Large intestine (tissue), 3 donors: ENCODE measurements at regions not wholly inside any gene's neighbourhood (a gene's known extent, or its start where the extent isn't known, plus 50 kb on each side); places are given as distances from the start of the nearest gene placed in this dataset.

Source experiments
- DNase-seq, 2 donors: peaks; one replicate each; pipeline versions ENCODE4 v3.0.0 to v3.0.0-alpha.2; 2013
- H3K27ac ChIP-seq: one replicate; pipeline ENCODE4 v1.5.1; 2013; ENCODE audit warnings: low read length
- H3K27me3 ChIP-seq: 2 replicates; pipeline ENCODE4 v1.6.1; 2013; ENCODE audit warnings: low read length; ENCODE audit not compliant: control insufficient read depth, insufficient read depth
- H3K36me3 ChIP-seq: 2 replicates; pipeline ENCODE4 v1.6.1; 2013; ENCODE audit warnings: low read length; ENCODE audit not compliant: control insufficient read depth, insufficient read depth
- H3K4me1 ChIP-seq: one replicate; pipeline ENCODE4 v1.6.1; 2013; ENCODE audit warnings: low read length; ENCODE audit not compliant: control insufficient read depth, insufficient read depth
- H3K4me3 ChIP-seq: one replicate; pipeline ENCODE4 v1.5.1; 2013; ENCODE audit warnings: low read length
- H3K9me3 ChIP-seq: one replicate; pipeline ENCODE4 v1.6.1; 2013; ENCODE audit warnings: mild to moderate bottlenecking, low read depth, low read length, moderate library complexity; ENCODE audit not compliant: control insufficient read depth
- WGBS: methylation state at CpG from one replicate; pipeline ENCODE4 v1.1.5; 2013; ENCODE audit warnings: low lambda C conversion rate; ENCODE audit not compliant: insufficient coverage; 5-methylcytosine and 5-hydroxymethylcytosine counted together

DNA sequence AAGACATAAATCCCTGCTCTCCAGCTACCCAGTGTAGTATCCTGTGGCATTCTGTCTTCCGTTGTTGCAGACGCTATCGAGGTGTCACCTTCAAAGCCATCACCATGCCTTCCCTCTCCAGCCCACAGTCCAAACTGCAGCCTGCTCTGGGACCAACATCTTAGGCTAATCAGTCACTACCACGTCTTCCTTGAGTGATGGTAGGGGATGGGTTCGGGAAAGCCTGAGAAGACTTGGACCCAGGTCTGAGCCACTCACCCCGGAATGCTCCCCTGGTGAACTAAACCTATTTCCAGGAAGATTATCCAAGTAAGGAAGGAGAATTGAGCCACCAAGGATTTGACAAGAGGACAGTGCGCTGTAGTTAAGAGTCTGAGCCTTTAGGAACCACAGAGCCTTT lies 52.9 kb upstream of the IRX1 start:
- H3K27ac ChIP-seq: no peak overlapping the region
- H3K9me3 ChIP-seq: no peaks in the 10 kb centered on the region
- H3K36me3 ChIP-seq: no peaks in the 10 kb centered on the region
- H3K27me3 ChIP-seq: no peaks in the 10 kb centered on the region
- no peaks in the 10 kb centered on the region for H3K4me1 ChIP-seq
- no peak for DNase-seq
- H3K4me3 ChIP-seq: no peak overlapping the region
- WGBS: no CpG with 5 or more reads among the region's 7 CpGs

DNA sequence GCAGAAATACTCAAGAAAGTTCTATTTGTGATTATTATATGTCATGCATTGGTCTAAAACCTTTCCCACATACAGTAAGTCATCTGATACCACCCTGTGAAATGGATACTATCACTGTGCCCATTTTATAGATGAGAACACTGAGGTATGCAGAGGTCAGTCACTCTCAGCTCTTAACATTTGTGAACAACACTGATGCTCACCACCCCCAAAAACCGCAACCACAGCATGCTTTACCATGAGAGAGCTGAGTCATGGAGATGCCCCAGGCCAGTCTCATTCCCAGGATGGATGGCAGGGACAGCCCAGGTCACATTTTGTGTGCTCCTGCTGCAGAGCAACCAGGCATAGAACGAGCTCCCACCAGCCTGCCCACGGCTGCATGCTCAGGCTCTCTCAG lies 53.5 kb upstream of the IRX1 start:
- H3K9me3 ChIP-seq: no peaks in the 10 kb centered on the region
- WGBS: no CpG with 5 or more reads among the region's 3 CpGs
- no peak for DNase-seq
- H3K4me1 ChIP-seq: no peaks in the 10 kb centered on the region
- H3K27me3 ChIP-seq: no peaks in the 10 kb centered on the region
- no peaks in the 10 kb centered on the region for H3K36me3 ChIP-seq
- H3K4me3 ChIP-seq: no peak overlapping the region
- no peak overlapping the region for H3K27ac ChIP-seq

DNA sequence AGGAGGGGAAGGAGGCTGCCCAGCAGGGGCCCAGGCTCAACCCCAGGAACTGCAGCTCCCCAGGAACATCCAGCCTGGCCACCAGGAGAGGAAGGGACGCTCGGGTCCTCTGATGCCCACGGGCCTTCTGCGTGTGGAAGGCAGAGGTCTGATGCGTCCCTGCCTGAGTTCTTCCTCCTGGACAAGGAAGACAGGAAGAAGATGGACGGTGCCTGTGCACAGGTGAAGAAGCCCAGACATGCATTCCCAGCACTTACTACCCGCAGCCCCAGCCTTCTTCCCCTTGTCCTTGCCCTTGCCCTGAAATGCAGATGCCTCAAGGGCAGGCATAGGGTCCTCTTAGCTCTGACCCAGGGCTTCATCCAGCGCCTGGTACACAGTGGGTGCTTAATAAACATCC lies 56.7 kb upstream of the IRX1 start:
- no peak for DNase-seq
- no peaks in the 10 kb centered on the region for H3K4me1 ChIP-seq
- H3K27me3 ChIP-seq: no peaks in the 10 kb centered on the region
- H3K9me3 ChIP-seq: peaks cover 9% of the 10 kb centered on the region
- no peak overlapping the region for H3K27ac ChIP-seq
- WGBS: 100% methylated on average over 1 of the region's 8 CpGs
- no peak overlapping the region for H3K4me3 ChIP-seq
- H3K36me3 ChIP-seq: no peaks in the 10 kb centered on the region

DNA sequence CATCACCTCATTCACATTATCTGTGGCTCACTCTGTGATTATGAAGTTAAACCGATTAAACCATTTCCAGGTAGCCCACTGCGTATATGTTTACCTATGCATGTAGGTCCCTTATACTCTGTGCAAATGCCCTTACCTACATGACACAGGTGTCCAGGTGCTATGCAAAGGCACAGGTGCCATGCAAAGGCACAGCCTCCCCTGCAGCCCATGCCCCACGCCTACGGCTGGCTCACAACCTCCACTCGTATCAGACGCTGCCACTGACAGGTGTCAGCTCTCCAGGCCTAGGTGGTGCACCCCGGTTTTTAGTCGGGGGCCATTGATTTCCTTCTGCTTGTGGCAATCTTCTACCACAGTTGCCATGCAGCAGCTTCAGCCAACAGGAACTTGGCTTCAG lies 57.7 kb upstream of the IRX1 start:
- no peak overlapping the region for H3K27ac ChIP-seq
- H3K9me3 ChIP-seq: peaks cover 9% of the 10 kb centered on the region
- H3K36me3 ChIP-seq: no peaks in the 10 kb centered on the region
- no peaks in the 10 kb centered on the region for H3K27me3 ChIP-seq
- DNase-seq: no peak
- WGBS: no CpG with 5 or more reads among the region's 8 CpGs
- no peaks in the 10 kb centered on the region for H3K4me1 ChIP-seq
- no peak overlapping the region for H3K4me3 ChIP-seq

DNA sequence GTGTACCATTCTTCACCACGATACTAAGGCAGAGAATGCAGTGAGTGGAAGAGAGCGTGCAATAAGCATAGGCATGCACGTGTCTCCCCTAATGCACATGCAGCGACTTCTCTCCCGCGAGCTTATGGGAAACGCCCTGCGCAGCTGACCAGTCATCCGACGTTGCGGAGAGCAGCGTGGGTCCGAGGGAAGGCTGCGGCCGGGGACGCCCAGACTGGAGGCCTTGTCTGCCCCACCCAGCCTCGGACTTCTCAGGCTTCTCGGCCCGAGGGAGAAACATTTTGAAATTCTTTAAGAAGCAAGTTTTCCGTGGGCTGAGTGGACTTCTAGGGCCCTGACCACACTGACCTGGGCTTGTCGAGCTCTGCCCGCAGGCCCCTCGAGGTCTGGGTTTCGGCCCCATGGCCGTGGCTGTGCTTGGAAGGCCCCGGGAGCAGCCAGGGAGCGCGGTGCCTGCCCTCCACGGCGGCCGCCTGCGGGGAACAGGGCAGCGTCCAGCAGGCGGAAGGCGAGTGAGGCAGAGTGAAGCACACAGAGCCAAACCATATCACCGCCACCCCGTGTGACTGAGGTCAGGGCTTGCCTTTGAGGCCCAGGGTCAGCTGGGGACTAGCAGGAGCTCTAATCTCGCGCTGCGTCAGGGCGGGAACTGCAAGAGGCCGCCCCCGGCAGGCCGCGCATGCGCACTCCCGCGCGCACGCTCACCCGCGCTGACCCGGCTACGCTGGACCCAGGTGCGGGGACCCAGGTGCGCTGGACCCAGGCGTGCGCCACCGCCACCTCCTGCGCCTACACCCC lies 60.0 kb upstream of the IRX1 start:
- no peak overlapping the region for H3K27ac ChIP-seq
- DNase-seq: no peak
- H3K36me3 ChIP-seq: no peaks in the 10 kb centered on the region
- H3K27me3 ChIP-seq: no peaks in the 10 kb centered on the region
- no peak overlapping the region for H3K4me3 ChIP-seq
- no CpG with 5 or more reads among the region's 60 CpGs for WGBS
- no peaks in the 10 kb centered on the region for H3K4me1 ChIP-seq
- peaks cover 9% of the 10 kb centered on the region for H3K9me3 ChIP-seq

DNA sequence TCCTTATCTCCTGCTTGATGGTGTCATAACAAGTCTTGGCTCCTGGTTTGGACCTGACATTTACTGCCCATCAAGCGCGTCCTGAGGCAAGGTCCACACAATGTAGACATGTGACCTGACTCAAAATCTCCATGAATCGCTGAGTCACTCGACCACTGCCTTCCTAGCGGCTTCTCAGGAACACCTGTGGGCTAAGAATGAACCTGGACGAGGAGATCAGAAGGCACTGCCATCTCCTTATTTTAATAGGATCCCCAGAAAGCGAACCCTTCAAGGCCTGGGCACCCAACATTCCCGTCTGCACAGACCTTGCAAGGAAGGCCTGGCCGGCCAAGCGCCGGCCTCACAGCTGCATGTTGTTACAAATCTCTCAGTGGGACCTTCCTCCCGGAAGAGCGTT lies 60.6 kb upstream of the IRX1 start:
- H3K27ac ChIP-seq: no peak overlapping the region
- H3K9me3 ChIP-seq: peaks cover 9% of the 10 kb centered on the region
- WGBS: no CpG with 5 or more reads among the region's 13 CpGs
- no peak overlapping the region for H3K4me3 ChIP-seq
- H3K4me1 ChIP-seq: no peaks in the 10 kb centered on the region
- no peaks in the 10 kb centered on the region for H3K36me3 ChIP-seq
- H3K27me3 ChIP-seq: no peaks in the 10 kb centered on the region
- no peak for DNase-seq

DNA sequence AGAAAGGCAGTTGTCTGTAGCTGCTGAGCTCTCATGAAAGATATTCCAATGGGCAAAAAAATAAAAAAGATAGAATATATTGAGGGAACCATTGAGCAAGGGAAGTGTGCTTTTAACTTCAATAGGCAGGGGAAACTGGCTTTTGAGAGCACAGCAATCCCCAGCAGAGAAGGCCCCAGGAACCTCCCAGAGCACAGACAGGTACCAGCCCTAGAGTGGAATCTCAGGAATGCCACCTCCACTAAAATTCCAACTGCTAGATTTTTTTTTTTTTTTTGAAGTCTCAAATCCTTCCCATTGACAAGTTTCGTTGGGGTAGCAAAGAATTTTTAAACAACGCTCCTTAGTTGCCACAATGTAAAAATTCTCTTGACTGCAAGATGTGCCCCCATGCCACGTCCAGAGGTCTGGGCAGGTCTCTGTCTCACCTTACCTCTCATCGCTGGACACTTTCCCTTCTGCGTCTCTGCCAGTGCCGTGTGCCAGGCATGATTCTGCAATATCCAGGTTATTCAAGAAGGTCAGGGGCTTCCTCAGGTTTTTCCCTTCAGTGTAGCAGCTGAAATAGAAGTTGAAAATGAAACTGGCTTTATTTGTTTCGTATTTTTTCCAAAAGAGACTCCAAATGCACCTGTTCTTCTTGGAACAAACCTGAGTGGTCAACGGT lies 64.2 kb upstream of the IRX1 start:
- H3K36me3 ChIP-seq: no peaks in the 10 kb centered on the region
- no peak overlapping the region for H3K4me3 ChIP-seq
- no peak overlapping the region for H3K27ac ChIP-seq
- DNase-seq: no peak
- no peaks in the 10 kb centered on the region for H3K27me3 ChIP-seq
- H3K9me3 ChIP-seq: peaks cover 12% of the 10 kb centered on the region
- no peaks in the 10 kb centered on the region for H3K4me1 ChIP-seq
- 28% methylated on average over 2 of the region's 8 CpGs for WGBS

DNA sequence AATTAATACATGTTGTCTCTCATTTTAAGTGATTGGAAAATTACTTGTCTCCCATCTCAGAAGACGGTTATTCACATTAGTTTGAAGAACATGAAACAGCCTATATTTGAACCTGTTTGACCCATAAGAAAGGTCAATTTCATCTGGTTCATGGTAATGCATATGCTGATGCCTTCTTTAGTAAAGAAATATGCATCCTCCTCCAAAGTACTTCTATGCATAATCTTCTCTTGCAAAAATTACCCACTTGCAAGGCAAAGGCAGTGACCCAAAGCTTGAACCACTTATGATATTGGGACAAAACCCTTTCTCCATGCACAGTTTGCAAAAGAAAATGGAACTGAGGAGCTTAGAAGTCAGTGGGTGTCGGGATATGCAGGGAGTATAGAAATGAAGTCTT lies 65.4 kb upstream of the IRX1 start:
- Histone ChIP-seq H3K9me3 (peaks cover 3% of the 10 kb centered on the region), H3K27ac (no peak overlapping the region), H3K4me1 (no peaks in the 10 kb centered on the region), H3K36me3 (no peaks in the 10 kb centered on the region), H3K27me3 (no peaks in the 10 kb centered on the region), H3K4me3 (no peak overlapping the region)
- WGBS: 50% methylated on average over 1 of the region's 2 CpGs
- no peak for DNase-seq

DNA sequence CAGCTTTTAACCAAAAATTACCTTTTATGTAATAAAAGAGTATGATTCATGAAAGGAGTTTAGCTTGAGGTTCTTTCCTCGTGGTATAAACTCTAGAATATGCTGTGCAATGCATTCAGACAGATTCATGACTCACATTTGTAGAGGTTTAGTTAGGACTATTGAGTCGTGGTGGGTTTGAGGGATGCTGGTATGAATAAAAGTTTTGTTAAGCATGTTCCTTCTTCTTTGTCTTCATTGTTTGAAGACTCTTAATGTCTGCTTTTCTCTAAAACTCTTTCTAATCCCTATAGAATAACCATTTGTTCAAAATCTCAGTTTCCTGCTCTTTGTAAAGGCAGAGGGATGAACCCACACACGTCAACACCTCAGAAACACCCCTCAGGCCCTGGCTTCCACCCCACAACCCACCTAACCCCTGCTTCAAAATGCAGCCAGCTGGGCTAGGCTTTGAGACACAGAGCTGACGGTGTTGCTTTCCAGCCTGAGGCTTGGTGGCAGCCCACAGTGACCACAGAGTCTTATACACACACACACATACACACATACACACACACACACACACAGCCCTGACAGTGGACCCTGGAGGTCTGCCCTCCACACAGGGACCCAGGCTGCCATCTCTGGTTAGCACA lies 69.0 kb upstream of the IRX1 start:
- Histone ChIP-seq H3K4me3 (no peak overlapping the region), H3K27me3 (no peaks in the 10 kb centered on the region), H3K9me3 (peaks cover 3% of the 10 kb centered on the region), H3K4me1 (no peaks in the 10 kb centered on the region), H3K36me3 (no peaks in the 10 kb centered on the region), H3K27ac (no peak overlapping the region)
- no peak for DNase-seq
- WGBS: no CpG with 5 or more reads among the region's 4 CpGs

DNA sequence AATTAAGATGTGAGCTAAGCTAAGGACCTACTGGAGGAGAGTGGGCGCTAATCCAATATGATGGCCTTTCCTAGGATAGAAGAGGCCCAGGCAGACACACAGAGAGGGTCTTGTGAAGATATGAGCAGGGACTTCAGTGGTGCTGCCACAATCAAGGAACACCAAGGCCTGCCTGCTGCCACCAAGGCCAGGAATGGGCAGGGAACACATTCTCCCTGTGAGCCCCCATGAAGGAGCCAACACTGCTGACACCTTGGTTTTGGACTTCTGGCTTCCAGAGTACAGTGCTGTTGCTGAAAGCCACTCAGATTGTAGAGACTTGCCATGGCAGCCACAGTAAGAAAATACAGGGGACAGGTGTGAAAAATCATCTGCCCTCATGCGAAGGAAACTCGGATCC lies 73.1 kb upstream of the IRX1 start:
- Histone ChIP-seq H3K4me3 (no peak overlapping the region), H3K27ac (no peak overlapping the region), H3K27me3 (no peaks in the 10 kb centered on the region), H3K4me1 (no peaks in the 10 kb centered on the region), H3K9me3 (peaks cover 3% of the 10 kb centered on the region), H3K36me3 (no peaks in the 10 kb centered on the region)
- WGBS: no CpG with 5 or more reads among the region's 3 CpGs
- DNase-seq: no peak
